HG03439 (cell line): ENCODE measurements at regions not wholly inside any gene's neighbourhood (a gene's known extent, or its start where the extent isn't known, plus 50 kb on each side); places are given as distances from the start of the nearest gene placed in this dataset.

Experiments
- ATAC-seq: cut with Tn5 transposase; IDR thresholded peaks from one replicate; pipeline ENCODE4 v1.9.1; 2021; ENCODE audit warnings: mild to moderate bottlenecking, moderate library complexity; ENCODE audit not compliant: unreplicated experiment

DNA sequence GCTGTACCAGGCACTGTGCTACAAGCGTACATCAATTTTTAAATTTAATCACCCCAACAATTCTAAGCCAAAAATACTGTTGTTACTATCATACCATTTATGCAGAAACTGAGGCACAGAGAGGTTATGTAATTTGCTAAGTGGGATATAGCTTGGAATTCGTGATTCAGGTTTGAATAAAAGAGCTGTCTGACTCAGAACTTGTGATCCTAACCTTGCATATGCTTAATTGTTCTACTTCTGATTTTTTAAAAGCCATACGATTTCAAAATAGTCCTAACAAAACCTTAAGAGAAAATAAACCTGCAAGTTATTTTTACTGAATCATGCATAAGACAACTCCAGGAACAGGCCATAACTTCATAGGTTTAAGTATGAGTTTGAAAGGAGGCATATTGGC lies 498.0 kb upstream of the CFAP20DC start:
- no peak for ATAC-seq

DNA sequence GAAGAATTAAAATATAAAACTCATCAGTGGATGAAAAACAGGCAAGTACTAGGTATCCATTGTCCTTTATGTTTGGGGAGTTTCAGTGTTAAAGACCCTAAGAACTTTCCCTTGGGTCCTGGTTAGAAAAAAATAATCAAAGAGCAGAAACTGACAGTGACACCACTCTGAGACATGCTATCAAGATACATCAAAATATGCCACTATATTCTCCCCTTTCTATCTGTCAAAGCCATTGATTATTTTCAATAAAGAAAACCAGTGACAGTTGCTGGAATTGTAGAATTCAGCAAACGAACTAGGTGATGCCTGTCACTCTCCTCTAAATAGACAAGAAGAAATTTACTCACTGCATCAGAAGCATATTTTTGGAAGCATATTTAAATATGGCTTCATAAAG lies 496.7 kb upstream of the CFAP20DC start:
- no peak for ATAC-seq

DNA sequence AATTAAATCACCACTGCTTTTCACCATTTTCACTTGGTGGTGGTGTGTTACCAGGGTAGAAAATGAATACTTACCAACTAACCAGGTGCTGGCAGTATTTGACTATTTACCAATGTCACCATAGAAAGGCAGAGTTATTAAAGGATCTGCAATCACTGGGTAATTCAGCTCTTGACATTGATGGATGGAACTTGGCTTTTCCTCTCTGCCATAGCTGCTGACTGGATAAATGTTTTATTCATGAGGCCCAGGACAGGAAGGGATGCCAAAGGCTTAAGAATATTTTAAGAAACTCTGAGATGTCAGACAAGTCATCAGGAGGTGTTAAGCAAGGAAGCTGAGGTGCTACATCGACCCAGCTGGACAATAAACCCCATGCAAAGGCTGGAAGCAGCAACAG lies 495.5 kb upstream of the CFAP20DC start:
- ATAC-seq = no peak

DNA sequence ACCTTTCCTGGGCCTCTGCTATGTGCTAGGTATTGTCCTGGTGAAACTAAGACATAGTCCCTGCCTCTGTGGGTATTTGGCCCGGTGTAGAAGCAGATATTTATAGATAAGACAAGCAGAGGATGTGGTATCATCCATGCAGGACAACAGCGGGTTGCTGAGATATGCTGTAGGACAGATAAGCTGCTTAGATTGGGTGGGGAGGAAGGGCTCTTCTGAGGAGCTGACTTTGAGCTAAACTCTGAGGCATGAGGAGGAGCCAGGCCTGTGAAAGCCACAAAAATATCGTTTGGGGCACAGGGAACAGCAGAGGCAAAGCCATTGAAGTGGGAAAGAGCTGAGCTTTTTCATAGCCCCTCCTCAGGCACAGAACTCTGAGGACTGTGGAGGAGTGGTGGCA lies 492.5 kb upstream of the CFAP20DC start:
- no peak for ATAC-seq

DNA sequence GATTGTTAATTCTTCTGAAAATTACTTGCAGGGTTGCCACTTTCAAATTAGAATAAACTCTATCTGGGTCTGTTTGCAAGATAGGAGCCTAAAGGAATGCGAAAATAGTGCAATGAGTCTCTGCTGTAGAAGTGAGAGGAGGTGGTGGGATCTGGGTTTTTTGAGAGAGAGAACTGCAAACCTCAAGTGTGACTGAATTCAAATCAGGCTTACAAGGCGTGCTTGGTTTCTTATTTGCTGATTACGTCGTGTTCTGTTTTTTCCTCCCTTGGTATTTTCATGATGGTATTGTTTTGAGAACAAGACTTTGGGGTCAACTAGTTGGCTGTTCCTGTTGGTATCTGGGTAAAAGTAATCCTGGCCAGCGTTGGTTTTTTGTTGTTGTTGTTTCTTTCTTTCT lies 490.9 kb upstream of the CFAP20DC start:
- peak; percentile 93 for ATAC-seq

DNA sequence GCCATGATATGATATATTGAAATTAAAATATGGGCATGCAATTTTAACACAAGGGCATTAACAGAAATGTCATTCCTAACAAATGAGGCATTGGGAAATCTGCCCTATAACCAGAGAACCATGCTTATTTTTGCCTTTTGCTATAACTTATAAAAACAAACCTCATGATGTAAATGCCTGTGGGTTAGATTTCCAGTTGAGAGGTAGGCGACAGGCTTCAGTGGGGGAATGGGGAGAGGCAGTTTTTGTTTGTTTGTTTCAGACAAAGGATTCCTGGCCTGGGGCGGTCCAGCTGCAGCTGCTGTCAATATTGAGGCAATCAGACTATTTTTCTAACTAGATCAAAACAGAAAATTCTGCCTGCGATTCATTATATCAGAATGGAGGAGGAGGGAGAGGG lies 490.4 kb upstream of the CFAP20DC start:
- no peak for ATAC-seq

DNA sequence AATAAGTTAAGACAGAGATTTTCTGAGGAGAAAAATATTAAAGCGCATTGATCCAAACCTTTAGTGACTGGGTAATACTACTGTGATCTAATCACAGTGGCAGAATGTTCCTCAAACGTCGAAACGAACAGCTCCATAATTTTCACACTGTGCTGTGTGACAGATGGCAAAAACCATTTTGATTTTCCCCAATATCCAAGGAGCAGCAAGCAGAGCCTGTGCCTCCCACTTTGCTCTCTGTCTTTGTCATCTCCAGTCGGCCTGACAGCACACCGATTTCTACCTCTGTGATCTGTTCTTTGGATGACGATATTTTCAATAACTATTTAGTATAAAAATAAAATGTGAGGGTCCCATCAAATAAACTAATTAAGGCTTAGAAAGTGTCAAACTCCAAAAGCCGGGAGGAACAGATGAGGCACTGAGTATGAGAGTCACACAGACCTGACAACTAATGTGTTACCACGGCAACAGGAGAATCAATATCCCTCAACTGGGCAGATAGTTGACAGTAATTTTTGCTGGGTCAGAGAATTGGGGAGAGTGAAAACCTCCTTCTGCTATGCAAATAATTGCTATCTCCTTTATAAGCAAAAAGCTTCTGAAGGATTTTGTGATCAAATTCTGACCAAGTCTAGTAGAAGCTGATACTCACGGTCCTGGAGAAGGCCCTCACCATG lies 489.1 kb upstream of the CFAP20DC start:
- ATAC-seq = no peak

DNA sequence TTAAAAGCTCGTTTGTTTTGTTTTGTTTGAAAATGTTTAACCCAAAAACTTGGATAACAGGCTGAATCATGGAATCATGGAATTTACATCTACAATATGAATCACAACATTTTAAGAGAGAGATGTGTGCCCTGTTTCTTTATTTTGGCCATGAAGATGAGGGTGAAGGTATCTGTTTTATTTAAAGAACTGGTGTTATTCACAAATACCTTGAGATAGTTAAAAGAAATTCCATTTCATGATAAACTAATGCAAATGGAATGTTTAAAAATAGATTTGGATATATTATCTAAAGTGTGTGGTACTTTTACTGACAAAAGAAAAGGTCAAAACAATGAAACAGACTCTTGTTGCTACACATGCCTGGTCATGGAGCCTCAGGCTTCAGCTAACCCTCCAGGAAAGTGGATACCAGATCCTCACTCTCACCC lies 486.0 kb upstream of the CFAP20DC start:
- ATAC-seq = no peak

DNA sequence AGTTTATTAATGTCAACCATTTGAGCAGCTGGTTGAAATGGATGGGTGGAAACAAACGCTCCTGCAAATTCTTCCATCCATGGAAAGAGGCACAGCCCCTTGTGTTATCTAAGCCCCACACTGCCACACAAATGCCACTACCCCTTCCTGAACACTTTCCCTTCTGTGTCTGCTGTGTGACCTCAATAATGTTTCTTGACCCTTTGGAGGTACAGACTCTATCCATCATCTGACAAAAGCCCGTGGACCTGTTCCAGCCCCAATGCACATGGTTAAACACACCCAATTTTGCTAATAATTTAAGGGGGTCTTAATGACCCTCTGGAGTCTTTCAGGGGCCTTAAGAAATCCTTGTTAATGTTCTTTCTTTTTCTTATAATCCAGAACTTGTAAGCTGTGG lies 482.2 kb upstream of the CFAP20DC start:
- ATAC-seq = no peak

DNA sequence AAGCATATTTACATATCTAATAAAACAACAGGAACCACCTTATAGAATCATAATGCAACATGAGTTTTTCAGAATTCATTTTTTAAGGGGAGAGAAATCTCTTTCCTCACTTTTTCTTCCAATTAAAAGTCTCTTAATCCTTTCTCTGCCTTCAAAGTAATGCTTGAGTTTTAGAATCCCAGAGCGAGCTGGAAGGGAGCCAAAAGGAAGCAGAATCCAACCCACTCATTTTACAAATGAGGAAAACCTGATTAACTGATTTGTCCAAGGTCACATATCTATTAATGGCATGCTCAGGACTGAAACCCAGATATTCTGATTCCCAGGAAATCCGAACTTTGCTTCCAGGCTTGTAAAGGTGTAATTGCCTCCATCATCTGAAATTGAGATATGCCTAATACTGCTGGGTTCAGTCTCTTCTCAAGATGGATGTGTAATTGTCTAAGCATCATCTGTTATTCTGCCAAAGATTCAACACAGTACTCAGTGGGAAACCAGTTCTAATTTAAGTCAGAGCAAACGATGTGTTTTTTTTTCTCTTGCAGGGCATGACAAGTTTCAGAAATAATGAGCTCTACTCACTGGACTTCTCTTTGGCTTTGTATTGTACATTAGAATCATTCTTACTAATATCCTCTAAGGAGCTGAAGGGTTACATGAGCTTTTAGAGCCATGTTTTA lies 481.4 kb upstream of the CFAP20DC start:
- no peak for ATAC-seq

DNA sequence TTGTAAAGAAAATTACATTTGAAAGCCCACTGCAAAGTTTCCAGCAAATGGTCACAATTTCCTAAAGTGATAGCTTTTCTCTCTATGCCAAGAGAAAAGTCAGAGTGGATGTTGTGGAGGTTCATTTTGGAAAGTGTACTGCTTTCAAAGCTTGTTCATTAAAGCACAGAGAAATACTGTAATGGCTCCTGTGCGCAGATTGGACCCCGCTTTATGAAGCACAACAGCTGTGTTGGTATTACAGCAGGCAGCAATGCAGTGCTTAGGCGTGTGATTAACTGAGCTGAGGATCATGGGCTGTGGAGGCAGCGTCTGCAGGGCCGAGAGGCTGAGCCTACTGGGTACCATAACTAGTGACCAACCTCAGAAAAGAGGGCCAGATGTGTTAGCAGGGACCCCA lies 478.4 kb upstream of the CFAP20DC start:
- no peak for ATAC-seq

DNA sequence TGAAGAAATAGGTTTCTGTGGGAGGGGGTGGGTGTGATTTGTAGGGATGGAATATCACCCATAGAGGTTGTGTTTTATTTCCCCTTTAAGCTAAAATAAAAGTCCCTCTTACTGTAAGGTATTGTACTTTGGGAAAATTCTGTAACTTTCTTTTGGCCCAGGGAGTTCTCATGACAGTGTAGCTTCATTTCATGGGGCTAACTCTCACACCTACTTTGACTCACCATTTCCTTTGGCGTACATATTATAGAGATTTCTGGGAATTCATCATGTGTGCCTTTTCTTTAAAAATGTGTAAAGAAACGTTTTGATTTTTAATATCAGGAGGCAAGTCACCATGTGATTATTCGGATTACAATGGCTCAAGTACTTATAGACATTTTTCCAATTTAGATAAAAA lies 477.7 kb upstream of the CFAP20DC start:
- no peak for ATAC-seq

DNA sequence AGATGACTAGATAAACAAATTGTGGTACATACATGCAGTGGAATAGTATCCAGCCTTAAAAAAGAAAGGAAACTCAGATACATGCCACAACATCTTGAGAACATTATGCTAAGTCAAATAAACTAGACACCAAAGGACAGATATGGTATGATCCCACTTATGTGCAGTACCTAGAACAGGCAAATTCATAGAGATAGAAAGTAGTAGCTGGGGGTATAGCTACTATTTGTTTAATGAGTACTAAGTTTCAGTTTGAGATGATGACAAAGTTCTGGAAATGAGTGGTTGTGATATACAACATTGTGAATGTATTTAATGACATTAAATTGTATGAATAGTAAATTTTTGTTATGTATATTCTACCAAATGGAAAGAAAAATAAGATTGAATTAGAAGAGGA lies 477.2 kb upstream of the CFAP20DC start:
- ATAC-seq = no peak

DNA sequence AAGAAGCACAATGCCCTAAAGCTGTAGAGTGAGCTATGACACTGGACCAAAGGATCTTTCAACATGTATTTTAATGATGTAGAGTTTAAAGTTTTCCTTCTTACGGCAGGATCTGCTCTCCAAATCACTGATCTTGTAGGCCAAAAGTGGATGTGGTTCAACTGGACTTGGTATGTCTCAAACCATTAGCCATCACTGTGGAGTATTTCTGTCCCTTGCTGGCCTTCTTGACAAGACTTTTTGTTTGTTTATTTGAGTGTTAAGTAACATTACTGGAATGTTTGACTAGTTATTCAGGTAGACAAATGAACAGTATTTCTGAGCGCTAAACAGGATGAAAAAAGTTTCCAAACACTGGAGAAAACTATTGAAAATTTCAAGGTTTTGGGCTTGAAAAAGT lies 472.7 kb upstream of the CFAP20DC start:
- ATAC-seq = no peak

DNA sequence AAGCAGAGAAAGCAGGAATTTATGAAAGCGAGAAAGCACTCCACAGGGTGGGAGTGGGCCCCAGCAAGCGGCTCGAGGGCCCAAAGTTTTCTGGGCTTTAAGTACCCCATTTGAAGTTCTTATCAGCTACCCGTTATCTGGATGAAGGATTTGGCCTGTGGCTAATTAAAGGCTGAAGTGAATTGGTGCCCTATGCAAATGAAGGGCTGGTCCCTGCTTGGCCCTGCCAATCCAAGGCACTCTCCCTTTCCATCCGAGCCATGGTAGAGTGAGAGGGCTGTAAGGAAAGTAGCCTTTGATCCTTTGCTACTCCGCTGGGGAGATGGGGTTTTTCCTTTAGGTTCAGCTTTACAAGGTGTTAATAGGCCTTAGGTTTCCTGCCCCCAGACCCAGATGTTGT lies 469.3 kb upstream of the CFAP20DC start:
- no peak for ATAC-seq

DNA sequence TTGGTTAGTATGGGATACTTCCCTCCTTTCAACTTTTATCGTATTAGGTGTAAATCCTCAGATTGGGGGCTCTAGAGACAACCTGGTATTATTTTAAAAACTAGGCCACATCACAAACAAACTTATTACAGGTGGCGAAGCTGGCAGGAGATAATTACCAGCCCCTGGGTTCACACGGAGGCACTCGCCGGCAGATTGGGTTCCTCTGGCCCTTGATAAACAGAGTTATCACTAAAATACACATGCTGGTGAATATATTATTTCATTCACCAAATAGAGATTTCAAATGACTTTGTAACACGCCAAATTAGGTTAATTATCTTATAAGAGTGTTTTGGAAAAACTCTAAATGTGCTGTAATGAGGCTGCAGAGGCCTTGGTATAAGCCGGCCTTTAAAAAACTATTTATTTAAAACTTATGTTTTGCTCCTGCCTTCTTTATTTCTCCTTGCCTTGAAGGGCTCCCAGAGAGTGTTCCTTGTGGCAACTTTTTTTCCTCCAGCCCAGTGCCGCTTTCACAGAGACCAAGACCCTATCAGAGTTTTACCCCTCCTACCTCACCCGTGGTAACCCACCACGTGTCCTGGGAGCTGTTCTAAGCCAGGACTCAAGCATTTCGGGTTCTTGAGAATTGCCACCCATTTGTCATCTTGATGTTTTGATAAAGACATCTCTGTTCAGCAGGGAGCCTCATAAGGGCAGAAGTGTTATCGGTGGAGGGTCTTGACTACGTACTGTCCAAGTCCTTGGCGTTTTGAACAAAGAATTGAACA lies 468.6 kb upstream of the CFAP20DC start:
- ATAC-seq = no peak

DNA sequence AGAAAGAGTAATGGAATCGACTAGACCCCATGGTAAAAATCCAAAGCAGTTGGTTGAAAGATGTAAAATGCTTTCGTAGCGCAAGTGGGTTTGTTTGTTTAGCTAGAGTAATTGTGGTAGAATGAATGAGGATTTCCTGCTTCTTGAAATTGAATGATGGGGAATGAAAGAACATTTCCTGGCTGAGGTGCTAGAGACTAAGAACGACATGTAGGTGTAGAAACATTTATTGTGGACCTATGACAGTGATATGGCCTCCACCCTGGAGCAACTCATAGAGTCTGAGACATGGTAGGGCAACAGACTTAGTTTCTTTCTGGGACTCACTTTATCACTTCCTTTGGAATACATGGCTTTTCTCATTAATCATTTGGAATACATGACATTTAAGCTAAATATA lies 467.6 kb upstream of the CFAP20DC start:
- ATAC-seq = no peak

DNA sequence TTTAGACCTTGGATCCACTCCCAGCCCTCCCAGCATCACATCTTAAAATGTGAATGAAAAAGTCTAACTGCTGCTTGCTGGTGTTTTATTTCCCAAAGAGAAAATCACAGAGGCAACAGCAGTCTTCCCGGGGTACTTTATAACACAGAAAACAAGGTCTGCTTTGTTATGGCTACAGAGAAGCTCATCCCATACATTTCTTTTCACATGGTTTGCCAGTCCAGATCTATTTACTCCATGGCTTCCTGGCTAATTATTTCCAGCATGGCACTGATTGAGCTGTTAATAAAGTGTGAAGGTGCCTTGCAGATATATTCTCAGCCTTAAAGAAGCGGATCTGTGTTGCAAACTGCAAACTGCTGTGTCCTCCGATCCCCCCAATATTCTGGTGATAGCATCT lies 466.1 kb upstream of the CFAP20DC start:
- ATAC-seq = no peak

DNA sequence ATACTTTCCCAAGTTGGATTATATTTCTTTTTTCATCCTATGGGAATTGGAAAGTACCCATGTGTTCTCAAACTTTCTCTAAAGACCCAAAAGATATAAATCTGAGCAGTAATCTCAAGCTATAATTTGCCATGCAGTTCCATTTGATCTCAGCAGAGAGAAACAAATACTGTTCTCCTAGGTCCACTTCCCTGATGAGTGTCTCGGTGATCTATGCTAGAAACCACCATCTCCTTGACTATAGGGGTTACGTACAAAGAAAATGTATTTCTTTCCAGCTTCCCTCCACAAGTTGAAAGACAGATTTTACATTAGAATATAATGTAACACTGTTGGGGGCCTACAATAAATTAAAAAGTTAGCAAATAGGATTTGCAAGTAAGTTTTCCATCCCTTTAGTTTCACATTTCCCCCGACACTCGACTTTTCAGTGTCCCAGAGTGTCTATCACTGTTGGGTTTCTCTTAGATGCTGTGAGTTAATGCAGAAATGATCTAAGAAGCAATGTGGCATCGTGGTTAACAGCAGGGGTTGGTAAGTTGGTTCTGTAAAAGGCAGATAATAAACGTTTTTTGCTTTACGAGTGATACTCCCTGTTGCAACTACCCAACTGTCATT lies 465.1 kb upstream of the CFAP20DC start:
- no peak for ATAC-seq

DNA sequence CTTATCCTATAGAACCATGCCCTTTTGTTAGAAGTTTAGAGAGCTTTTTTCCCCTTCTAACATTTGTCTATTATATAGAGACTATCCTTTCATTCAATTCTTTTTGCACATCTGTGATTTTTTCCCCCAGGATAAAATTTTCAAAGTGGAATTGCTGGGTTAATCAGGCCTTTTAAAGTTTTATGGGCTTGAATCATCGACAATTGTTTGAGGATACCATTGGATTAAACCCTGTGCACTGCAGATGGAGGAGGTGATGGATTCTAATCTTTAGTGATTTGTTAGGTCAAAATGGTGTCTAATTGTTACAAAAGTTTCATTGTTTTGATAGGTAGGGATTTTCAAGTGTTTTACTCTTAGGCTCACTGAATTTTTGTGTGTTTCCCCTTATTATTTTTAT lies 463.7 kb upstream of the CFAP20DC start:
- ATAC-seq = no peak

DNA sequence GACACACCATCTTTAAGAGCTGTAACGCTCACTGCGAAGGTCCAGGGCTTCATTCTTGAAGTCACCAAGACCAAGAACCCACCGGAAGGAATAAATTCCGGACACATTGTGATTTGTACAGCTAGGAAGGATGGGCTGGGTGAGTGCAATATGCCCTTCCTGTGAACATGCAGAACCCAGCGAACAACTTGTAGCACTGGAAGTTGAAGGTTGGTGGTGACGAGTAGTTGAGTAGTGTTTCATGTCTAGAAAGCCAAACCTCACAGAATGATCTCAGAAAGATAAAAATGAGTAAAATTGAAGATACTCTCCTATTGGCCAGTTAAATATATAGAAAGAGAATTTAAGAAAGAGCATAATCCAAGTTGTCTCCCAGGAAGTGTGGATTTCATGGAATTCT lies 462.2 kb upstream of the CFAP20DC start:
- no peak for ATAC-seq

DNA sequence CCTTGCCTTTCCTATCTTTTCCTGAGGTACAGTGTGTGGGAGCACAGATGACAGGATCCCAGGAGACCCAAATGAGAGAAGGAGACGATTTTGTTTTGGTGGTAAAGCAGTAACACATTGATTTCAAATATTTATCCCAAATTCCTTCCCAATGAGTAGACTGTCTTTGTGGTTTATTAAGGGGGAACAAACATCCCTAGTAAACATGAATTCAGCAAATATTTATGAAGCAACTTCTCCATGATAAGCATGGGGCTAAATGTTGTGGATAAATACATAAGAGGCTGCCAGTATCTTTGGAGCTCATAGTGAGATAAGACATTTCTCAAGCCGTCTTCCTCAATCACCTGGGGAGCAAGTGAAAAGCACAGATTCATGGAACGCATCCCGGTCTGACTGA lies 460.8 kb upstream of the CFAP20DC start:
- ATAC-seq = no peak
